ENCODE measurements at regions not wholly inside any gene's neighbourhood (a gene's known extent, or its start where the extent isn't known, plus 50 kb on each side); places are given as distances from the start of the nearest gene placed in this dataset.

DNA sequence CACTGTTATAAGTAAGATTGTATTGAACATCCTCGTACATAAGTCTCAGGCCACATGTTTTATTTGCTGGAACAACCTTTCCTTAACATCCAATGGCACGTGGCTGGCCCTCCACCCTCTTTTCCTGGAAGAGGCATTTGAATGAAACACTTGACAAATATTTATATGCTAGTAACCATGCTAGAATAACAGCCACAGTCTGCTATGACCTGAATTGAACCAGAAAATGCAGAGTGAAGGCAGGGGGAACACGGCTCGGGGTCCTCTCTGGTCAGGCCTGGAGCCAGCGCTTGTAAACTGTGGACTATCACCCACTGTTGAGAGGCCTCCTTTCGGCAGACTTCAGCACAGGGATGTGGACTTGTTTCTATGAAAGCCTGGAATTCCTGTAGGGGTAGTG is 198.2 kb upstream of the COPS8 start:
- POLR2A ChIA-PET: no interaction called here
- TF ChIP-seq, protein P1, sequence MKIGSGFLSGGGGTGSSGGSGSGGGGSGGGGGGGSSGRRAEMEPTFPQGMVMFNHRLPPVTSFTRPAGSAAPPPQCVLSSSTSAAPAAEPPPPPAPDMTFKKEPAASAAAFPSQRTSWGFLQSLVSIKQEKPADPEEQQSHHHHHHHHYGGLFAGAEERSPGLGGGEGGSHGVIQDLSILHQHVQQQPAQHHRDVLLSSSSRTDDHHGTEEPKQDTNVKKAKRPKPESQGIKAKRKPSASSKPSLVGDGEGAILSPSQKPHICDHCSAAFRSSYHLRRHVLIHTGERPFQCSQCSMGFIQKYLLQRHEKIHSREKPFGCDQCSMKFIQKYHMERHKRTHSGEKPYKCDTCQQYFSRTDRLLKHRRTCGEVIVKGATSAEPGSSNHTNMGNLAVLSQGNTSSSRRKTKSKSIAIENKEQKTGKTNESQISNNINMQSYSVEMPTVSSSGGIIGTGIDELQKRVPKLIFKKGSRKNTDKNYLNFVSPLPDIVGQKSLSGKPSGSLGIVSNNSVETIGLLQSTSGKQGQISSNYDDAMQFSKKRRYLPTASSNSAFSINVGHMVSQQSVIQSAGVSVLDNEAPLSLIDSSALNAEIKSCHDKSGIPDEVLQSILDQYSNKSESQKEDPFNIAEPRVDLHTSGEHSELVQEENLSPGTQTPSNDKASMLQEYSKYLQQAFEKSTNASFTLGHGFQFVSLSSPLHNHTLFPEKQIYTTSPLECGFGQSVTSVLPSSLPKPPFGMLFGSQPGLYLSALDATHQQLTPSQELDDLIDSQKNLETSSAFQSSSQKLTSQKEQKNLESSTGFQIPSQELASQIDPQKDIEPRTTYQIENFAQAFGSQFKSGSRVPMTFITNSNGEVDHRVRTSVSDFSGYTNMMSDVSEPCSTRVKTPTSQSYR (CRISPR knock-in tag; IDR thresholded peaks at IDR 0.05): no peak
- TF ChIP-seq, protein P2, sequence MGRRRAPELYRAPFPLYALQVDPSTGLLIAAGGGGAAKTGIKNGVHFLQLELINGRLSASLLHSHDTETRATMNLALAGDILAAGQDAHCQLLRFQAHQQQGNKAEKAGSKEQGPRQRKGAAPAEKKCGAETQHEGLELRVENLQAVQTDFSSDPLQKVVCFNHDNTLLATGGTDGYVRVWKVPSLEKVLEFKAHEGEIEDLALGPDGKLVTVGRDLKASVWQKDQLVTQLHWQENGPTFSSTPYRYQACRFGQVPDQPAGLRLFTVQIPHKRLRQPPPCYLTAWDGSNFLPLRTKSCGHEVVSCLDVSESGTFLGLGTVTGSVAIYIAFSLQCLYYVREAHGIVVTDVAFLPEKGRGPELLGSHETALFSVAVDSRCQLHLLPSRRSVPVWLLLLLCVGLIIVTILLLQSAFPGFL (CRISPR knock-in tag; IDR thresholded peaks at IDR 0.05; ENCODE audit: borderline replicate concordance): no peak
- TF ChIP-seq CREB1 (CRISPR knock-in tag; IDR thresholded peaks at IDR 0.05): no peak
- no peak for TF ChIP-seq MYBL2 (CRISPR knock-in tag; IDR thresholded peaks at IDR 0.05)
- TF ChIP-seq, protein P3, sequence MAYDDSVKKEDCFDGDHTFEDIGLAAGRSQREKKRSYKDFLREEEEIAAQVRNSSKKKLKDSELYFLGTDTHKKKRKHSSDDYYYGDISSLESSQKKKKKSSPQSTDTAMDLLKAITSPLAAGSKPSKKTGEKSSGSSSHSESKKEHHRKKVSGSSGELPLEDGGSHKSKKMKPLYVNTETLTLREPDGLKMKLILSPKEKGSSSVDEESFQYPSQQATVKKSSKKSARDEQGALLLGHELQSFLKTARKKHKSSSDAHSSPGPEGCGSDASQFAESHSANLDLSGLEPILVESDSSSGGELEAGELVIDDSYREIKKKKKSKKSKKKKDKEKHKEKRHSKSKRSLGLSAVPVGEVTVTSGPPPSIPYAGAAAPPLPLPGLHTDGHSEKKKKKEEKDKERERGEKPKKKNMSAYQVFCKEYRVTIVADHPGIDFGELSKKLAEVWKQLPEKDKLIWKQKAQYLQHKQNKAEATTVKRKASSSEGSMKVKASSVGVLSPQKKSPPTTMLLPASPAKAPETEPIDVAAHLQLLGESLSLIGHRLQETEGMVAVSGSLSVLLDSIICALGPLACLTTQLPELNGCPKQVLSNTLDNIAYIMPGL (CRISPR knock-in tag; IDR thresholded peaks at IDR 0.05): no peak
- TF ChIP-seq TEAD1 (CRISPR knock-in tag; IDR thresholded peaks at IDR 0.05): no peak
- TF ChIP-seq, protein P4, sequence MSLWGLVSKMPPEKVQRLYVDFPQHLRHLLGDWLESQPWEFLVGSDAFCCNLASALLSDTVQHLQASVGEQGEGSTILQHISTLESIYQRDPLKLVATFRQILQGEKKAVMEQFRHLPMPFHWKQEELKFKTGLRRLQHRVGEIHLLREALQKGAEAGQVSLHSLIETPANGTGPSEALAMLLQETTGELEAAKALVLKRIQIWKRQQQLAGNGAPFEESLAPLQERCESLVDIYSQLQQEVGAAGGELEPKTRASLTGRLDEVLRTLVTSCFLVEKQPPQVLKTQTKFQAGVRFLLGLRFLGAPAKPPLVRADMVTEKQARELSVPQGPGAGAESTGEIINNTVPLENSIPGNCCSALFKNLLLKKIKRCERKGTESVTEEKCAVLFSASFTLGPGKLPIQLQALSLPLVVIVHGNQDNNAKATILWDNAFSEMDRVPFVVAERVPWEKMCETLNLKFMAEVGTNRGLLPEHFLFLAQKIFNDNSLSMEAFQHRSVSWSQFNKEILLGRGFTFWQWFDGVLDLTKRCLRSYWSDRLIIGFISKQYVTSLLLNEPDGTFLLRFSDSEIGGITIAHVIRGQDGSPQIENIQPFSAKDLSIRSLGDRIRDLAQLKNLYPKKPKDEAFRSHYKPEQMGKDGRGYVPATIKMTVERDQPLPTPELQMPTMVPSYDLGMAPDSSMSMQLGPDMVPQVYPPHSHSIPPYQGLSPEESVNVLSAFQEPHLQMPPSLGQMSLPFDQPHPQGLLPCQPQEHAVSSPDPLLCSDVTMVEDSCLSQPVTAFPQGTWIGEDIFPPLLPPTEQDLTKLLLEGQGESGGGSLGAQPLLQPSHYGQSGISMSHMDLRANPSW (CRISPR knock-in tag; conservative IDR thresholded peaks at IDR 0.05; ENCODE audit: low read depth): no peak
- no peak for TF ChIP-seq JUN (CRISPR knock-in tag; IDR thresholded peaks at IDR 0.05)
- TF ChIP-seq, protein P5, sequence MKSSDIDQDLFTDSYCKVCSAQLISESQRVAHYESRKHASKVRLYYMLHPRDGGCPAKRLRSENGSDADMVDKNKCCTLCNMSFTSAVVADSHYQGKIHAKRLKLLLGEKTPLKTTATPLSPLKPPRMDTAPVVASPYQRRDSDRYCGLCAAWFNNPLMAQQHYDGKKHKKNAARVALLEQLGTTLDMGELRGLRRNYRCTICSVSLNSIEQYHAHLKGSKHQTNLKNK (CRISPR knock-in tag; IDR thresholded peaks at IDR 0.05): no peak
- no peak for TF ChIP-seq SMAD4 (CRISPR knock-in tag; IDR thresholded peaks at IDR 0.05)
- TF ChIP-seq, protein P6, sequence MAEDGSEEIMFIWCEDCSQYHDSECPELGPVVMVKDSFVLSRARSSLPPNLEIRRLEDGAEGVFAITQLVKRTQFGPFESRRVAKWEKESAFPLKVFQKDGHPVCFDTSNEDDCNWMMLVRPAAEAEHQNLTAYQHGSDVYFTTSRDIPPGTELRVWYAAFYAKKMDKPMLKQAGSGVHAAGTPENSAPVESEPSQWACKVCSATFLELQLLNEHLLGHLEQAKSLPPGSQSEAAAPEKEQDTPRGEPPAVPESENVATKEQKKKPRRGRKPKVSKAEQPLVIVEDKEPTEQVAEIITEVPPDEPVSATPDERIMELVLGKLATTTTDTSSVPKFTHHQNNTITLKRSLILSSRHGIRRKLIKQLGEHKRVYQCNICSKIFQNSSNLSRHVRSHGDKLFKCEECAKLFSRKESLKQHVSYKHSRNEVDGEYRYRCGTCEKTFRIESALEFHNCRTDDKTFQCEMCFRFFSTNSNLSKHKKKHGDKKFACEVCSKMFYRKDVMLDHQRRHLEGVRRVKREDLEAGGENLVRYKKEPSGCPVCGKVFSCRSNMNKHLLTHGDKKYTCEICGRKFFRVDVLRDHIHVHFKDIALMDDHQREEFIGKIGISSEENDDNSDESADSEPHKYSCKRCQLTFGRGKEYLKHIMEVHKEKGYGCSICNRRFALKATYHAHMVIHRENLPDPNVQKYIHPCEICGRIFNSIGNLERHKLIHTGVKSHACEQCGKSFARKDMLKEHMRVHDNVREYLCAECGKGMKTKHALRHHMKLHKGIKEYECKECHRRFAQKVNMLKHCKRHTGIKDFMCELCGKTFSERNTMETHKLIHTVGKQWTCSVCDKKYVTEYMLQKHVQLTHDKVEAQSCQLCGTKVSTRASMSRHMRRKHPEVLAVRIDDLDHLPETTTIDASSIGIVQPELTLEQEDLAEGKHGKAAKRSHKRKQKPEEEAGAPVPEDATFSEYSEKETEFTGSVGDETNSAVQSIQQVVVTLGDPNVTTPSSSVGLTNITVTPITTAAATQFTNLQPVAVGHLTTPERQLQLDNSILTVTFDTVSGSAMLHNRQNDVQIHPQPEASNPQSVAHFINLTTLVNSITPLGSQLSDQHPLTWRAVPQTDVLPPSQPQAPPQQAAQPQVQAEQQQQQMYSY (CRISPR knock-in tag; IDR thresholded peaks at IDR 0.05): no peak
- TF ChIP-seq, protein P7, sequence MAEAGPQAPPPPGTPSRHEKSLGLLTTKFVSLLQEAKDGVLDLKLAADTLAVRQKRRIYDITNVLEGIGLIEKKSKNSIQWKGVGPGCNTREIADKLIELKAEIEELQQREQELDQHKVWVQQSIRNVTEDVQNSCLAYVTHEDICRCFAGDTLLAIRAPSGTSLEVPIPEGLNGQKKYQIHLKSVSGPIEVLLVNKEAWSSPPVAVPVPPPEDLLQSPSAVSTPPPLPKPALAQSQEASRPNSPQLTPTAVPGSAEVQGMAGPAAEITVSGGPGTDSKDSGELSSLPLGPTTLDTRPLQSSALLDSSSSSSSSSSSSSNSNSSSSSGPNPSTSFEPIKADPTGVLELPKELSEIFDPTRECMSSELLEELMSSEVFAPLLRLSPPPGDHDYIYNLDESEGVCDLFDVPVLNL (CRISPR knock-in tag; IDR thresholded peaks at IDR 0.05; ENCODE audit: borderline replicate concordance, low read depth): no peak
- TF ChIP-seq, protein P8, sequence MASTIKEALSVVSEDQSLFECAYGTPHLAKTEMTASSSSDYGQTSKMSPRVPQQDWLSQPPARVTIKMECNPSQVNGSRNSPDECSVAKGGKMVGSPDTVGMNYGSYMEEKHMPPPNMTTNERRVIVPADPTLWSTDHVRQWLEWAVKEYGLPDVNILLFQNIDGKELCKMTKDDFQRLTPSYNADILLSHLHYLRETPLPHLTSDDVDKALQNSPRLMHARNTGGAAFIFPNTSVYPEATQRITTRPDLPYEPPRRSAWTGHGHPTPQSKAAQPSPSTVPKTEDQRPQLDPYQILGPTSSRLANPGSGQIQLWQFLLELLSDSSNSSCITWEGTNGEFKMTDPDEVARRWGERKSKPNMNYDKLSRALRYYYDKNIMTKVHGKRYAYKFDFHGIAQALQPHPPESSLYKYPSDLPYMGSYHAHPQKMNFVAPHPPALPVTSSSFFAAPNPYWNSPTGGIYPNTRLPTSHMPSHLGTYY (CRISPR knock-in tag; IDR thresholded peaks at IDR 0.05): no peak
- no peak for TF ChIP-seq FOXJ3 (CRISPR knock-in tag; IDR thresholded peaks at IDR 0.05; ENCODE audit: borderline replicate concordance)
- no peak for TF ChIP-seq ZNF219 (CRISPR knock-in tag; IDR thresholded peaks at IDR 0.05; ENCODE audit: borderline replicate concordance)
- TF ChIP-seq JAZF1 (CRISPR knock-in tag; IDR thresholded peaks at IDR 0.05): no peak
- TF ChIP-seq, protein P9, sequence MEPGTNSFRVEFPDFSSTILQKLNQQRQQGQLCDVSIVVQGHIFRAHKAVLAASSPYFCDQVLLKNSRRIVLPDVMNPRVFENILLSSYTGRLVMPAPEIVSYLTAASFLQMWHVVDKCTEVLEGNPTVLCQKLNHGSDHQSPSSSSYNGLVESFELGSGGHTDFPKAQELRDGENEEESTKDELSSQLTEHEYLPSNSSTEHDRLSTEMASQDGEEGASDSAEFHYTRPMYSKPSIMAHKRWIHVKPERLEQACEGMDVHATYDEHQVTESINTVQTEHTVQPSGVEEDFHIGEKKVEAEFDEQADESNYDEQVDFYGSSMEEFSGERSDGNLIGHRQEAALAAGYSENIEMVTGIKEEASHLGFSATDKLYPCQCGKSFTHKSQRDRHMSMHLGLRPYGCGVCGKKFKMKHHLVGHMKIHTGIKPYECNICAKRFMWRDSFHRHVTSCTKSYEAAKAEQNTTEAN (CRISPR knock-in tag; IDR thresholded peaks at IDR 0.05): no peak
- TF ChIP-seq CREM (CRISPR knock-in tag; IDR thresholded peaks at IDR 0.05): no peak
- TF ChIP-seq OVOL2 (CRISPR knock-in tag; IDR thresholded peaks at IDR 0.05; ENCODE audit: borderline replicate concordance): no peak
- H3K27me3 Mint-ChIP-seq (ENCODE audit: low read depth): no peaks in the 10 kb centered on the region

More for the DNA sequence above, 198.2 kb upstream of the COPS8 start:
- ATAC-seq: no peak; the same call in 1 of the 2 replicates
- Mint-ChIP-seq H3K9me3 (peaks cover 8% of the 10 kb centered on the region), H3K36me3 (no peaks in the 10 kb centered on the region), H3K27ac (no peak overlapping the region), H3K4me1 (peaks cover 8% of the 10 kb centered on the region), H3K4me3 (no peak overlapping the region)
- no peak for DNase-seq (ENCODE audit: low spot score)
- CTCF ChIA-PET: no interaction called here
